GM19467 (cell line): ENCODE measurements at regions not wholly inside any gene's neighbourhood (a gene's known extent, or its start where the extent isn't known, plus 50 kb on each side); places are given as distances from the start of the nearest gene placed in this dataset.

Experiments used
- ATAC-seq: cut with Tn5 transposase; IDR thresholded peaks from one replicate; pipeline ENCODE4 v1.9.1; 2021; ENCODE audit warnings: mild to moderate bottlenecking, moderate library complexity; ENCODE audit not compliant: unreplicated experiment

- no peak for ATAC-seq
Observed at GRCh38 chr3:159123877-159124276, 322.0 kb downstream of the MFSD1 start.

GRCh38 chr3:159126261-159127020 is 324.6 kb downstream of the MFSD1 start:
- no peak for ATAC-seq

DNA sequence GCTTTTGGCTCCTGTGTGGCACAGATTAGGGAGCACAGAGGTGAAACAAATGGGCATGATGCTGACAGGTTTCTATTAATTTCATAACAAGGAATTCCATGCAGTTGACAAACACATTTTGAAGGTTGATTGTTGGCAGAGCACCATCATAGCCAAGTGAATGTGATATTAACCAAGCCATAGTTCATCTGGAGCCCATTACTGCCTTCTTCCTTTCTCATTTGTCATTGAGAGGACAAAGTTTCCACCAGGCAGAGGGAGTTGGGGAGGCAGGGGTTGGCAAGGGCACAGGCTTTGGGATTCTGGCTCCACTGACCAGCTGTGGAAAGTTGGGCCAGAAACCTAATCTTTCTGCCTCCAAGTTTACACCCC is 325.2 kb downstream of the MFSD1 start:
- ATAC-seq: no peak

- ATAC-seq: no peak
Observed at GRCh38 chr3:159128628-159129027, 326.8 kb downstream of the MFSD1 start.

DNA sequence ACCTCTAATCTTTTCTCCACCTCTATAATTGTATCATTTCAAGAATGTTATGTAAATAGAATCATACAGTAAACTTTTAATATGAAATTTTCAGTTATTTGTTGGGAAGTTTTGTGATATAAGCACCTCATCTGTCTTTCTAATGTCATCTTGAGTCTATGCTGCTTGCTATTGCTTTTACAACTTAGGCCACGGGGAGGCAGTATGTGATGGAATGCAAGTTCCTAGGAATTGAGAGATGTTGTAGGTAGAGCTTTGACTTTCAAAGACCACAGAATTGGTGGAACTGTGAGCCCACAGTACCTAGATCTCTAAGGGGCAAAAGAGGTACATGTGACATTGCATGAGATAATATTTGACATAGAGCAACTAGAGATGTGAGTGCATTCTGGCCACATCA is 328.3 kb downstream of the MFSD1 start:
- no peak for ATAC-seq

- no peak for ATAC-seq
Observed at GRCh38 chr3:159131376-159131775, 329.5 kb downstream of the MFSD1 start.

- no peak for ATAC-seq
Observed at GRCh38 chr3:159137949-159138348, 336.1 kb downstream of the MFSD1 start.

GRCh38 chr3:159139326-159139725 is 337.5 kb downstream of the MFSD1 start:
- no peak for ATAC-seq

- ATAC-seq: no peak
Observed at GRCh38 chr3:159144472-159144871, 342.6 kb downstream of the MFSD1 start.

- no peak for ATAC-seq
Observed at GRCh38 chr3:159144891-159145290, 343.0 kb downstream of the MFSD1 start.

DNA sequence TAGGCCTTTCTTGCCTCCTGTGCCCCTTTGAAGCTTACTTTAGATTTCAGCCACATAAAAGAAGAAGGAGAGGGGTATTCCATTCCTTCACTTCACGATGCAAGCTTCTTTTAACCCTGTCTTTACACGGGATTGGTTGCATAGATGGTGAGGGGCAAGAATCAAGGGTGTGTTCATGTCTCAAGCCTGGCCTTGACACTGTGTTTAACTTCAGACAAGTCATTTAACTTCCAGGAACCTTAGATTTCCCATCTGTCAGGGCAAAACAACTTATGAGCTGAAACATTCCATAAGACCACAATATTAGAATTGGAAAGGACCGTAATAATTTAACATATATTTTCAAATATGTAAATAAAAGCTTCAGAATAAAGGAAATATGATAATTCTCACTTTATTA is 344.5 kb downstream of the MFSD1 start:
- no peak for ATAC-seq

DNA sequence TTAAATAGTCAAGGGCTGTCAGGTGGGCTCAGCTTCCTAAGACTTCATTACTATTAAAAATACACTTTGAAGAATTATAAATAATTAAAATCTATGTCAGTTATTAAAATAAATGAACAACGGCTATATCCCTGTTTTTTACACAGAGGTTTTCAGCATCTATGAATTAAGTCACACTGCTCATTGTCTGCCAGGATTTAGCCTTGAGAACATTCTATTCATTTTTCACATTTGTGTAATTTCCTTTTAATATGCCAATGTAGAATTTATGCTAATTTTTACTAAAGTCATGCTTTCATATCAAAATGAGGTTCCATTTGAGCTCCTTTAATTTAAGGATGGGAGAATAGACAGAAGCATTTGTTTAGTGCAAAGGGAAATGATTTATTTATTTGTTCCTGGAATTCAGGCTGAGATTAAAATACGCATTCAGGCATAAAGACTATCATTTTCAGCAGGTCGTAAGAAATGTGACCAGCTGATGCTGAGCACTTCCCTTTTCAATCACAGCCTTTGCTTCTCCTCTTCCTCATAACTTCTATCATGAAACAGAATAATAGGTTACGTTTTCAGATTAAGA is 345.1 kb downstream of the MFSD1 start:
- ATAC-seq: no peak

- no peak for ATAC-seq
Observed at GRCh38 chr3:159147813-159148212, 346.0 kb downstream of the MFSD1 start.

GRCh38 chr3:159148466-159148865 is 346.6 kb downstream of the MFSD1 start:
- ATAC-seq: no peak

GRCh38 chr3:159149131-159149530 is 347.3 kb downstream of the MFSD1 start:
- no peak for ATAC-seq

DNA sequence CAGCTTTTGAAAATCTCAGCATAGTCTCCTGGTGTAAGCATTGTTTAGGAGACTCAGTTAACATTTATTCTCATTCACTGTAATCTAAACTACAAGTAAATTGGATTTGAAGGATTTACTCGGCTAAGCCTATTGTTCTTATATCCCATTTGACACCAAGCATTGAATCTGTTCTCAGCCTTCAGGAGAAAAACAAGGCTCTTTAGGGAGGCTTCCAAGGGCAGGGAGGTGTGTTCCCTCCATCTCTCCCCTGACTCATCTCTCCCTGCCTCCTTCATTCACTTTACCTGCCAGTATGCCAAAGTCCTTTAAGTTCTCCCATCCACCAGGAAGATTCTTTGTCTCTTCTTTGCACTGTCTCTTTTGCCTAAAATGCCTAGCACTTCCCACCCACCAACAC is 347.8 kb downstream of the MFSD1 start:
- ATAC-seq: no peak

GRCh38 chr3:159150180-159150579 is 348.3 kb downstream of the MFSD1 start:
- no peak for ATAC-seq

DNA sequence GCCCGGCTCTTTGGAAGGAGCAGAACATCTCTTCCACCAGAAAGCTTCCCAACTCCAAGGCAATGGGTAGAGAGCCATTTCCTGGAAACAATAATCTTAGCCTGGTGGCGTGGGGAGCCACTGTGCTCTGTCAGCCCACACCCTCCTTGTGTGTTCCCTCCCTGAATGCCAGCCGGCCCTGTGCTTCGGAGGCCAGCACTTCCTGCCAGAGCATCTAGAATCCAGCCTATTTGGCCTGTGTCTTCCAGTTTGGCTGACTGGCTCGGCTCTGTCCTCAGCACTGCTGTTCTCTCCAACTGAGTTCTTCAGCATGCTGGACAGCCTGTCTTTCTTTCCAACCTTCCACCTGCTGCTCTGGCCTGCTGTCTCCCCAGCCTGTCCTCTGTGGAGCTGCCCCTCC is 349.3 kb downstream of the MFSD1 start:
- ATAC-seq: no peak

GRCh38 chr3:159157275-159157674 is 355.4 kb downstream of the MFSD1 start:
- ATAC-seq: no peak

DNA sequence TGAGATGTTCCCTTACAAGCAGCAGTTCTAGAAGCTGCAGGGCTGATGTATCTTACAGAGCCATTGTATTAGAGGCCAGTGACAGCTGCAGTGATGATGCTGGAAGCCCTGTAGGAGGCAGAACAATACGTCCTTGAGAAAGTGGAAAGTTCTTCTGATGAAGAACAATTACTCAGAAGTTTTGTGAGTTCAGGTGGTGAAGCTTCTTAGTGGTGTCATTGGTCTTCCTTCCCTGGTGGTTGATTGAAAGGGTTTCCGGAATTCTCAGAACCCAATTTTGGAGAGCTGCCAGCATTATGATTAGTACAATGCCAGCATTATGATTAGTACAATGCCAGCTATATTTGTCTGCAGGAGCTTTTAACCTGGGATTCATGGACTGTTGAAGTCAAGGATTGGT is 356.4 kb downstream of the MFSD1 start:
- no peak for ATAC-seq

DNA sequence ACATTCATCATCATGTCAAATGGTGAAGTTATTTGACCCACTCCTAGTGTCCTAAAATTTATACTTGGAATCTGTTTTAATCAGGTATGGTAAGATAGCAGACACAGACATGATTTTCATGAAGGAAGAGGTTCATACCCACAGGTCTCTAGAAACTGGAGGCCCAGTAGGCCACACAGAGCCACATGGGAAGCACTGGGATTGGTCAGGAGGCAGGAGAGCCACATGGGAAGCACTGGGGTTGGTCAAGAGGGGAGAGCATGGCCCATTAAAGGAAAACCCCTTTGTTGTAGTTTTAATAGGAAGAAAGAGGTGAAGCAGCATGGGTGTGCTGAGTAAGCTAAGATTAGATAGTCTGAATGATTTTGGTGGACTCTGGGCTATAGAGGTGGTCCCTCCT is 356.9 kb downstream of the MFSD1 start:
- no peak for ATAC-seq

DNA sequence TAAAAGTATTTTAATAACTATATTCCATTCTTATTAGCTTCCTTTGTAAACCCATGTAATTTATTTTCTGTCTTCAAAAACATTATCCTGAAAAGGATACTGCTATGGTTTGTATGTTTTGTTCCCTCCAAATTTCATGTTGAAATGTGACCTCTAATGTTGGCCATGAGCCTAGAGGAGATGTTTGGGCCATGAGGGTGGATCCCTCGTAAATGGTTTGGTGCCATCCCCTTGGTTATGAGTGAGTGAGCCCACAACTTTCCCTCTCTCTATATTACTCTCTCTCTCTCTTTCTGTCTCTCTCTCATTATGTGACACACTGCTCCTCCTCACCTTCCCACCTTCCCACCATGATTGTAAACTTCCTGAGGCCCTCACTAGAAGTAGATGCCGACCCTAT is 357.7 kb downstream of the MFSD1 start:
- ATAC-seq: no peak

DNA sequence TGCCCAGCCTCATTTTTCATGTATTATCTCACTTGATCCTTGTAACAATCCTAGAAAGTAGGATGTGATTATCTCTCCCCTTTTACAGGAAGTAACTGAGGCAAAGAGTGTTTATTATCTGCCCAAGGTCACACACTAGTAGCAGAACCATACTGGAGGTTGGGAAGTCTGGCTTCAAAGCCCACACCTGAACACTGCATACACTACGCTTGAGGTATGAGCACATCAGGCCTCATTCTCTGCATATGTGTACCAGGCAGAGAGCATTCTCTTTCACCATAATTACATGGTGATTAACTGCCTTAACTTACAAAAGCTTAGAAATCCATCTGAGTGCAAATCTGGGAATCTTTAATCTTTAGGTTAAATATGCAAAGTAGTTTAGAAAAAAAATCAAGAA is 361.8 kb downstream of the MFSD1 start:
- ATAC-seq: no peak
